HL-60 (cell line): ENCODE measurements at regions not wholly inside any gene's neighbourhood (a gene's known extent, or its start where the extent isn't known, plus 50 kb on each side); places are given as distances from the start of the nearest gene placed in this dataset.

Source experiments
- DNase-seq, 2 experiments: peaks; one replicate each; pipeline ENCODE4 v3.0.0-alpha.2; 2010 to 2020; ENCODE audit warnings: low read depth in 1 of 2, low spot score in 1 of 2
- H3K27ac ChIP-seq: fragments of 250-450 bp; sonication (Bioruptor Pico); replicated peaks from 2 replicates; pipeline ENCODE4 v1.5.1; 2020; ENCODE audit warnings: mild to moderate bottlenecking, moderate library complexity
- H3K27me3 ChIP-seq: fragments of 250-450 bp; sonication (Bioruptor Pico); 2 replicates; pipeline ENCODE4 v1.5.1; 2021; ENCODE audit warnings: mild to moderate bottlenecking, moderate library complexity; ENCODE audit not compliant: insufficient read depth, poor library complexity, severe bottlenecking
- H3K4me3 ChIP-seq: replicated peaks from 2 replicates; pipeline ENCODE4 v1.5.1; 2011; ENCODE audit warnings: mild to moderate bottlenecking, control low read depth, low read length; ENCODE audit not compliant: insufficient read depth
- GABPA ChIP-seq: IDR thresholded peaks from 2 replicates; pipeline ENCODE4 v1.6.1; 2012; ENCODE audit warnings: low read depth
- POLR2AphosphoS5 ChIP-seq: IDR thresholded peaks from 2 replicates; pipeline ENCODE4 v1.6.1; 2012; ENCODE audit warnings: low read depth
- SPI1 ChIP-seq: IDR thresholded peaks from 2 replicates; pipeline ENCODE4 v1.6.1; 2012; ENCODE audit warnings: low read depth, mild to moderate bottlenecking, borderline replicate concordance
- TF ChIP-seq, protein P1 (sequence below): IDR thresholded peaks from 2 replicates; pipeline ENCODE4 v1.6.1; 2012; ENCODE audit warnings: low read depth; ENCODE audit not compliant: insufficient replicate concordance
- TF ChIP-seq, protein P2 (sequence below): IDR thresholded peaks from one replicate; pipeline ENCODE4 v1.5.1; 2011; ENCODE audit warnings: low read length, control low read depth, inconsistent platforms; ENCODE audit not compliant: insufficient read depth

DNA sequence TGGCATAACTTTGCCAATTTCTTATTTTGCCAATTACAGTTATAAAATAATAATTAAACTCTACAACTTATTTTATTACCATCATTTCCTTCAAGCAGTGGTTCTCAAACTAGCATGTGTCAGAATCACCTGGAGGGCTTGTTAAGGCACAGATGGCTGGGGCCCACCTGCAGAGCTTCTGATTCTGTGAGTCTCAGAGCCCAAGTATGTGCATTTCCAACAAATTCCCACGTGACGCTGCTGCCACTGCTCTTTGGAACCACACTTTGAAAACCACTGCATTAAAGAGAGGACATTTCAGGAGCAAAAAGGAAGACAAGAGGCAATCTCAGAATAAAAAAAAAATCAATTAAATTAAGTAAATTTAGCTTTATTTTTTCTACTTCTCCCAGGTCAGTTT, 94.0 kb upstream of the HNRNPA3 start:
- Histone ChIP-seq H3K4me3 (no peak overlapping the region), H3K27ac (no peak overlapping the region), H3K27me3 (no peaks in the 10 kb centered on the region)
- TF ChIP-seq POLR2AphosphoS5 (no peak), GABPA (no peak), SPI1 (no peak)
- TF ChIP-seq, protein P1, sequence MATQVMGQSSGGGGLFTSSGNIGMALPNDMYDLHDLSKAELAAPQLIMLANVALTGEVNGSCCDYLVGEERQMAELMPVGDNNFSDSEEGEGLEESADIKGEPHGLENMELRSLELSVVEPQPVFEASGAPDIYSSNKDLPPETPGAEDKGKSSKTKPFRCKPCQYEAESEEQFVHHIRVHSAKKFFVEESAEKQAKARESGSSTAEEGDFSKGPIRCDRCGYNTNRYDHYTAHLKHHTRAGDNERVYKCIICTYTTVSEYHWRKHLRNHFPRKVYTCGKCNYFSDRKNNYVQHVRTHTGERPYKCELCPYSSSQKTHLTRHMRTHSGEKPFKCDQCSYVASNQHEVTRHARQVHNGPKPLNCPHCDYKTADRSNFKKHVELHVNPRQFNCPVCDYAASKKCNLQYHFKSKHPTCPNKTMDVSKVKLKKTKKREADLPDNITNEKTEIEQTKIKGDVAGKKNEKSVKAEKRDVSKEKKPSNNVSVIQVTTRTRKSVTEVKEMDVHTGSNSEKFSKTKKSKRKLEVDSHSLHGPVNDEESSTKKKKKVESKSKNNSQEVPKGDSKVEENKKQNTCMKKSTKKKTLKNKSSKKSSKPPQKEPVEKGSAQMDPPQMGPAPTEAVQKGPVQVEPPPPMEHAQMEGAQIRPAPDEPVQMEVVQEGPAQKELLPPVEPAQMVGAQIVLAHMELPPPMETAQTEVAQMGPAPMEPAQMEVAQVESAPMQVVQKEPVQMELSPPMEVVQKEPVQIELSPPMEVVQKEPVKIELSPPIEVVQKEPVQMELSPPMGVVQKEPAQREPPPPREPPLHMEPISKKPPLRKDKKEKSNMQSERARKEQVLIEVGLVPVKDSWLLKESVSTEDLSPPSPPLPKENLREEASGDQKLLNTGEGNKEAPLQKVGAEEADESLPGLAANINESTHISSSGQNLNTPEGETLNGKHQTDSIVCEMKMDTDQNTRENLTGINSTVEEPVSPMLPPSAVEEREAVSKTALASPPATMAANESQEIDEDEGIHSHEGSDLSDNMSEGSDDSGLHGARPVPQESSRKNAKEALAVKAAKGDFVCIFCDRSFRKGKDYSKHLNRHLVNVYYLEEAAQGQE: no peak
- TF ChIP-seq, protein P2, sequence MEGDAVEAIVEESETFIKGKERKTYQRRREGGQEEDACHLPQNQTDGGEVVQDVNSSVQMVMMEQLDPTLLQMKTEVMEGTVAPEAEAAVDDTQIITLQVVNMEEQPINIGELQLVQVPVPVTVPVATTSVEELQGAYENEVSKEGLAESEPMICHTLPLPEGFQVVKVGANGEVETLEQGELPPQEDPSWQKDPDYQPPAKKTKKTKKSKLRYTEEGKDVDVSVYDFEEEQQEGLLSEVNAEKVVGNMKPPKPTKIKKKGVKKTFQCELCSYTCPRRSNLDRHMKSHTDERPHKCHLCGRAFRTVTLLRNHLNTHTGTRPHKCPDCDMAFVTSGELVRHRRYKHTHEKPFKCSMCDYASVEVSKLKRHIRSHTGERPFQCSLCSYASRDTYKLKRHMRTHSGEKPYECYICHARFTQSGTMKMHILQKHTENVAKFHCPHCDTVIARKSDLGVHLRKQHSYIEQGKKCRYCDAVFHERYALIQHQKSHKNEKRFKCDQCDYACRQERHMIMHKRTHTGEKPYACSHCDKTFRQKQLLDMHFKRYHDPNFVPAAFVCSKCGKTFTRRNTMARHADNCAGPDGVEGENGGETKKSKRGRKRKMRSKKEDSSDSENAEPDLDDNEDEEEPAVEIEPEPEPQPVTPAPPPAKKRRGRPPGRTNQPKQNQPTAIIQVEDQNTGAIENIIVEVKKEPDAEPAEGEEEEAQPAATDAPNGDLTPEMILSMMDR: no peak
- no peak for DNase-seq

DNA sequence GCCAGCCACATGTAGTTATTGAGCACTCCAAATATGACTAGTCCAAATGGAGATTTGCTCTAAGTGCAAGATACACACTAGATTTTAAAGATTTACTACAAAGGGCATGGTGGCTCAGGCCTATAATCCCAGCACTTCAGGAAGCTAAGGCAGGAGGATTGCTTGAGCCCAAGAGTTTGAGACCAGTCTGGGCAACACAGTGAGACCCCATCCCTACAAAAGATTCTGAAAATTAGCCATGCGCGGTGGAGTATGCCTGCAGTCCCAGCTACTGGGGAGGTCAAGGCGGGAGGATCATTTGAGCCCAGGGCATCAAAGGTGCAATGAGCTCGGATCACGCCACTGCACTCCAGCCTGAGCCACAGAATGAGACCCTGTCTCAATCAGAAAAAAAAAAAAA, 93.5 kb upstream of the HNRNPA3 start:
- Histone ChIP-seq H3K27me3 (no peaks in the 10 kb centered on the region), H3K27ac (no peak overlapping the region), H3K4me3 (no peak overlapping the region)
- DNase-seq: no peak
- TF ChIP-seq POLR2AphosphoS5 (no peak), SPI1 (no peak), GABPA (no peak)
- TF ChIP-seq, protein P1: no peak
- TF ChIP-seq, protein P2: no peak

DNA sequence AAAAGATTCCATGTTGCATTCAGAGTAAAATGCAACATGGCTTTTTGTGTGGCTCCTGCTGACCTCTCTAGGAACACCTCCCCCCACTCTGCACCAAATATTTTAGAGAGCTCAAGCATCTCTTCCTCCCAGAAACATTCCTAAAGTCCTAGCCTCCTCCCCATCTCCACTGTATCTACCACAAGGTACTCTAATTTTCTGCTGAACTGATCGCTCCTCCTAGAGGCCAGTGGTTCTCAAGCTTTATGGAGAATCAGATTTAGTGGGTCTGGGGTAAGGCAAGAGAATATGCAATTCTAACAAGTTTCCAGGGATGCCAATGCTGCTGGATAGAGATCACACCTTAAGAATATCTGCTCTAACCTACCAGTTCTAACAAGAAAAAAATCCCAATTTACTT, 89.5 kb upstream of the HNRNPA3 start:
- no peak for DNase-seq
- no peak overlapping the region for H3K4me3 ChIP-seq
- H3K27ac ChIP-seq: no peak overlapping the region
- H3K27me3 ChIP-seq: no peaks in the 10 kb centered on the region
- TF ChIP-seq, protein P1: no peak
- no peak for TF ChIP-seq GABPA
- no peak for TF ChIP-seq POLR2AphosphoS5
- no peak for TF ChIP-seq SPI1
- TF ChIP-seq, protein P2: no peak
